ENCODE measurements at regions not wholly inside any gene's neighbourhood (a gene's known extent, or its start where the extent isn't known, plus 50 kb on each side); places are given as distances from the start of the nearest gene placed in this dataset.

DNA sequence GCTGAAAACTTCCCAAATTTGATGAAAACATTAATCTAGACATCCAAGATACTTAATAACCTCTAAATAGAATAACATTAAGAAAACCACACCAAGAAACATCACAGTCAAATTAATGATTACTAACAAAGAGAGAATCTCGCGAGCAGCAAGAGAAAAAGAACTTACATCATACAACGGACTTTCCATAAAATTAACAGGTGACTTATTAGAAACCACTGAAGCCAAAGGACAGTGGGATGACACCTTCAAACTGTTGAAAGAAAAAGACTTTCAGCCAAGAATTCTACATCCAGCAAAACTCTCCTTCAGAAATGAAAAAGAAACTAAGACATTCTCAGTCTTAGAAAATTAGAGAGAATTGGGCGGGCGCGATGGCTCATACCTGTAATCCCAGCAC lies 232.0 kb downstream of the SNCA start:
- in situ Hi-C loops (cut with MboI; ENCODE audit: low sequenced_read_pairs): no loop called here

DNA sequence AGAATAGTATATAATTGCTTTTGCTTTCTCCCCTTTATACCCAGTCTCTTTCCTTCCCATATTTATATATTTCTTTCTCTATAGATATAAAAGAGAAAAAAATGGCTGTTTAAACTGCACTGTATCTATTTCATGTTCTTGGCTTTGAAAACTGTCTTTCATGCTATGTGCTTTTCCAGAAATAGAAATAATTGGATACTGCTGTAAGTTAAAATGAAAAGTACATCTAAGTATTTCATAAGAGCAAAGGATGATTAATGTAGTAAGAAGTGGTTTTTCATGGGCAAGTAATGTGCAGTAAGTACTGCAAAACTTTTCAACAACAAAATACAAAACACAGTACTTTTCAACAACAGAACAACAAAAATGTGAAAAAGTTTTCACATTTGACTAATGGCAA lies 237.9 kb downstream of the SNCA start:
- in situ Hi-C loops (cut with MboI; ENCODE audit: low sequenced_read_pairs): no loop called here

DNA sequence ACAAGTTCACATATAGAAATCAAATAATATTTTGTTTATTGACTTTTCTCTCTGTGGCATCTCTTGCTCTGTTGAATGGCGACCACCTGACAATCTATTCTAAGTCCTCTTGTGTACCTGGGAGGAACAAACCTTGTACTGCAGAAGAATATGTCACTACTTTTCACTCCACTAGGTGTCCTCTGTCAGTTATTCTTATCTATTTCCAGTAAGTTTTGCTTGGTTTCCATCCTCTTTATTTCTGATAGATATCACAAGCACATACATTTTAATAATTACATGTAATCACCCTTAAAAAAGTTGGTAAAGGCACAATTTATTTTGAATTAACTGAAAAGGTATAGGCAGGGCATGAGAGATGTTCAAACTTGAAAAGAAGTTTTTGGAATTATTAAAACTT lies 238.4 kb downstream of the SNCA start:
- in situ Hi-C loops (cut with MboI; ENCODE audit: low sequenced_read_pairs): no loop called here

DNA sequence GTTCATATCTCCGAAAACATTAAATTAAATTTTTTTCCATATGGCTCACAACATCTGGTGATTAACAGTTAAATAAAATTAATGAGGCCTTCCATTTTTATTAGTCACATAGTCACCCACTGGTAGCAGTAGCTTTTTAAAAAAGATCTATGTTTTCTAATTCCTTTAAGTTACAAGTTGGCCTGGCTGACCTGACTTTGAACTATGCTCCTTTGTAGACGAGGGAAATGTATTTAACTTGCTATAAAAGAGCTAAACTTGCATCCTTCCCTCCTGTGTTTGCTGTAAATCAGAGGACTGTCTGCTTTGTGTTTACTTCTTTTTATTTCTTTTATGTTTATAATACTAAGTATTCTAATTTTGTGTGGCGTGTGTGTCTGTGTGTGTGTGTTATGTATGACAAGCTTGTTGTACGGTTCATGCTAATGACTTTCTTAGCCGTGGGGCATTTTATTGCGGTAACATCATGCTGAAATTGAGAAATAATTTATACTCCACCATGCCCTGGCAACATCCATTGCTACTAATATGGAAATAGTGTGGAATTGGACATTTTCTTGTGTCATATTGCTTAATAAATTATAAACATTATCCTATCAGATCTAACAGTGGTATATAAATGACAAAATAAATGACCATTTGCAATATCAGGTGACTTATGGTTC lies 241.7 kb downstream of the SNCA start:
- in situ Hi-C loops (cut with MboI; ENCODE audit: low sequenced_read_pairs): no loop called here

DNA sequence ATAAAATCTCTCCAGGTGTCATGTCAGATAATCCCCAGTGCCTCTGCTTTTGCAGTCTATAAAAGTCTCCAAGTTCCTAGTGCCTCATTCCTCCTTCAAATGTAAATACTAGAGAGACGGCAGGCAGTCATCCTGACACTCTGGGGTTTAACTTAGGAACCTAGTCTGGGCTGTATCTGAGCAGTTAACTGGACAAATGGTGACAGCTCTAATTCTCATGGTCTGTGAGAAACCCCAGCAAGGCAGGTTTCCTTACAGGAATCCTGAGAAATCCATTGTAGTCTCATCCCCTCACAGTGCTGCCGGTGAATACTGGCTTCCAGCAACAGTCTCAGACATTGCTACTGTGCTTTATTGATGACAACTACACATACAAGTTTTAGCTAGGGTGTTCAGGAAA lies 246.8 kb downstream of the SNCA start:
- in situ Hi-C loops (cut with MboI; ENCODE audit: low sequenced_read_pairs): no loop called here

DNA sequence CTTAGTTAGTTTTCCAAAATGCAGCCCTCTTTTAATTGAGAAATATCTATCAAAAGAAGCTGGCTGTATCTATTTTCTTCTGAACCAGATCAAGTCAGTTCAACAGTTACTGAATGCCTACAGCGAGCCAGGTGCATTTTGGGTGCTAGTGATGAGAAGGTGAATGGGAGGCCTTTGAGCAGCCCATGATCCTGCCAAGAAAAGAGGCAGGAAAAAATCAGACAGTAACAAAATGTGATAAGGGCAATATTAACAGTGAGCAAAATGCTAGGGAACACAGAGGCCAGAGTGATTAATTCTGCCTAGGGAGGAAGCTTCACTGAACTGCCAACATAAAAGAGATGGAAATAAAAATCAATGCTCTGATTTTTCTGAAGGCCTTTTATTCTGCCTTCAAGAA lies 248.5 kb downstream of the SNCA start:
- in situ Hi-C loops (cut with MboI; ENCODE audit: low sequenced_read_pairs): no loop called here

DNA sequence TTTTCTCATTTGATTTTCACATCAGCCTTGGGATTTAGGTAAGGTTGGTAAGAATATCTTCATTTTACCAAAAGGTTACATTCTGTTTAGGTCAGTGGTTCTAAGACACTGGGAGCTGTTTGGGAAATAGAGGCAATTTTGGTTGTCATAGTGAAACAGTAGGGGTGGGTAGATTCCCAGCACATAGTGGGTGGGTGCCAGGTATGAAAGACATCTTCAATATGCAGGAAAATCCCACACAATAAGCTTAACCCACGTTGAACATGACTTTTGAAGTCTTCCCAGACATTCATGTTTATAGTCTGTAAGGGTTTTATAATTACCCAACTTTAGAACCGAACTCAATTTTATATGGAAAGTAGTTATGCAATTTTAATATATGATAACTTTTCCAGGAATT lies 249.6 kb downstream of the SNCA start:
- in situ Hi-C loops (cut with MboI; ENCODE audit: low sequenced_read_pairs): no loop called here

DNA sequence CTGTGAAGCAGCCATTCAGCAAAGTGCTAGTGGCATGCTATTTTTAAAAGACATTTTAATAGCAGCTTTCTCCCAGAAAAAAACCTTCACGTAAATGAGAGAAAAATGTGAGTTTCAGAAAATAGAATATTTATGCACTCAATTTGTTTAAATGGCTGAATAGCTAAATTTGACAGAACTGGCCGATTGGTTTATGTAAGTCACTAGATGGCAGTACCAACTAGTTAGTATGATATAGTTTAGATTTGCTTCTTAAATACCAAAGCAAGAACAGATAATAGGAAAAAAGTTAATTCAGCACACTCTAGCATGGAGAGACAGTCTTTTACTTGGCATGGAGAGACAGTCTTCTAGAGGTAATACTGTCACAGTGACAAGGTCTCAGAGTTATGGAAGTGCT lies 250.1 kb downstream of the SNCA start:
- in situ Hi-C loops (cut with MboI; ENCODE audit: low sequenced_read_pairs): no loop called here

DNA sequence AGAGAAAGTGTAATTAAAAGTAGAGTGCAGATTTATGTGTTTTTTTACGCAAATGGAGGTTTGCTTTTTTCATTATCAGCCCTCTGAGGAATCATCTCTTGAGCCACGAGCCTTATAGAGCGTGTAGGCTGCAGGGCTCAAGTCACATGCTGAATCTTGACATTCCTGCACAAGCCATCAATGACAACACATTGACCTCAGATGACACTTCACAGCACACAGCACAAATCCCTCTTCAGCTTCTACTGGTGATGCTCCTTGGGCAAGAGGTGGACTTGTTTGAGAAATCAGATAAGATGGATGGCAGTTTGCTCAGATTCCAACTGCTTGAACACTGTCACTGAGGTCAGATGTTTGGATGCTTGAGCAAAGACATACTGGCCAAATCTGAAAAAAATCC lies 250.6 kb downstream of the SNCA start:
- in situ Hi-C loops (cut with MboI; ENCODE audit: low sequenced_read_pairs): no loop called here

DNA sequence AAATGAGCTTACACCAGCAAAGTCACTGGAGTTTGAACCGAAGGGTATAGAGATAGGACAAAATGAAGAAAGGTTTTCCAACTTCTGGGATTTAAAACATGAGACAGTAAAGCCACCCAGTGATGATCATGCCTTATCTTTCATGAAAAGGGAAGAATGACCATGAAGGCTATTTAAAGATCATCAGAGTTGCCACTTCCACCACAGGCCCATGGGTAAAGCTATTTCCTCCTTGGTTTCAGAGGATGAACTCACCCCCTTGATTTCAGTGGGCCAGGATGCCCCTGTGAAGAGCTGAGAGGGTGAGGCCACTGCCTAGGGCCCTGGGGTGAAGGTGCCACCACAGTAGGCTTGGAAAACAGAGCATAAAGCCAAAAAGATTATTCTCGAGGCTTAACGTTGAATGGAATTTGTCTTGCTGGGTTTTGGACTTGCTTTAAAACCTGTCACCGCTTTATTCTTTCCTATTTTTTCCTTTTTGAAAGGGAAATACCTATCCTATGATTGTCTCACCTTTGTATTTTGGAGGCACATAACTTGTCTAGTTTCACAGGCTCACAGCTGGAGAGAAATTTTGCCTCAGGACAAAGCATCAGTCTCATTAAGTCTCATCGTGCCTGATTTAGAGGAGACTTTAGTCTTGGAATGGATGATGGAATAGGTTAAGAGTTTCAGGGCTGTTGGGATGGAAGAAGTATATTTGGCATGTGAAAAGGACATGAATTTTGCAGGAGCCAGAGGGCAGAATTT lies 254.0 kb downstream of the SNCA start:
- in situ Hi-C loops (cut with MboI; ENCODE audit: low sequenced_read_pairs): no loop called here

DNA sequence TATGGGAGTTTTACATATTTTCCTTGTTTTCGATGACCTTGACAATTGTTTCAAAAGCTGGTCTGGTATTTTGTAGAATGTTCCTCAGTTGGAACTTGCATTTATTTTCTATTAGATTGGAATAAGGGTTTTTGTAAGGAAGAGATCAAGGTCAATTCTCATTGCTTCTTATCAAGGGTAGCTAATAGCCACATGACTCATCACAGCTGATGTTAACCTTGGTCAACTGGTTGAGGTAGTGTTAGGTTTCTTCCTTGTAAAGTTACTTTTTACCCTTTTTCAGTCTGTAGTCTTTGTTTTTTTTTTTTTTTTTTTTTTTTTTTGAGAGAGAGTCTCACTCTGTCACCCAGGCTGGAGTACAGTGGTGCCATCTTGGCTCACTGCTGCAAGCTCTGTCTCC lies 257.2 kb downstream of the SNCA start:
- in situ Hi-C loops (cut with MboI; ENCODE audit: low sequenced_read_pairs): no loop called here

DNA sequence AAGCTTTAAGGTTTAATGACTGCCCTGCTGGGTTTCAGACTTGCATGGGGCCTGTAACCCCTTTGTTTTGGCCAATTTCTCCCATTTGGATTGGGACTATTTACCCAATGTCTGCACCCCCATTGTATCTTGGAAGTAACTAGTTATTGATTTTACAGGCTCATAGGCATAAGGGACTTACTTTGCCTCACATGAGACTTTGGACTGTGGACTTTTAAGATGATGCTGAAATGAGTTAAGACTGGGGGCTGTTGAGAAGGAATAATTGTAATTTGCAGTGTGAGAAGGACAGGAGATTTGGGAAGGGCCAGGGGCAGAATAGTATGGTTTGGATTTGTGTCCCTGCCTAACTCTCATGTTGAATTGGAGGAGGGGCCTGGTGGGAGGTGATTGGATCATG lies 260.7 kb downstream of the SNCA start:
- in situ Hi-C loops (cut with MboI; ENCODE audit: low sequenced_read_pairs): no loop called here

DNA sequence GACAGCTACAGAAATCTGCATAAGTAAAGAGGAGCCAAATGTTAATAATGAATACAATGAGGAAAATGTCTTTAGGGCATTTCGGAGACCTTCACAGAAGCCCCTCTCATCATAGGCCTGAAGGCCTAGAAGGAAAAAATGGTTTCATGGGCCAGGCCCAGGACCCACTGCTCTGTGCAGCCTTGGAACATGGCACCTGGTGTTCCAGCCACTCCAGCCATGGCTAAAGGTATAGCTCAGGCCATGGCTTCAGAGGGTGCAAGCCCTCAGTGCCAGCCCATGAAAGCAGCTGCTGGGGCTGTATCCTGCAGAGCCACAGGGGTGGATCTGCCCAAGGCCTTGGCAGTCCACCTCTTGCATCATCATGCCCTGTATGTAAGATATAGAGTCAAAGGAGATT lies 261.1 kb downstream of the SNCA start:
- in situ Hi-C loops (cut with MboI; ENCODE audit: low sequenced_read_pairs): no loop called here

DNA sequence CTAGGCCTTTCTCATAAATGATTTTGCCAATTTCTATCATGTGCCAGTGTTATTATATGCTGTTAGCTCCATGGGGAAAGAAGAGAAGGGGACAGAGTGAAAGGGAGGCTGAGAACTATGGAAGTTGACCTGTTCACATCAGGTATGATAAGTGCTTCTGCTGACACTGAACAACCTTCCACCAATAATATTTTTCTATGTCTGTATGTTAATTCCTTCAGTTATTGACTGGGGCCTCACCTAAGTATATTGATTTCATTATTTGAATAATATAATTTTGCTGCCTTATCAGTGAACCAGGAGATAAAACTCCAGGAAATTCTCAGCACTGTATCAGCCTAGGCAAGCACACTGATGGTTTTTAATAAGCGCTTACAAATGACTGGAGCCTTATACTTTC lies 262.8 kb downstream of the SNCA start:
- in situ Hi-C loops (cut with MboI; ENCODE audit: low sequenced_read_pairs): no loop called here

DNA sequence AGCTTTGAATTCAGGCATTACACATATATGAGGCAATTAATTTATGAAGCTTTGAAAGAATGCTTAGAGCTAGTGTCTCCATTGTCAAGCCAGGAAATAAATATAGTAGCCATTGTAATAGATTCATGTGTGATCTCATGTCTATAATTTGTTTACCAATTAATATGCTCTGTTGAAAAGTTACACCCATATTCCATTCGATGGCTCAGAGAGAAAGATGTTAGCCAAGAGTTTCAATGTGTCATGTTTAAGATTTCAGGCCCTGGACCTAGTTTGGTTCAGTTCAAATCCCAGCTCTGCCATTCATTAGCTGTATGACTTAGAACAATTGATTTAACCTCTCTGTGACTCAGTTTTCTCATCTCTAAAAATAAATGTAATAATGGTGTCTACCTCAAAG lies 263.3 kb downstream of the SNCA start:
- in situ Hi-C loops (cut with MboI; ENCODE audit: low sequenced_read_pairs): no loop called here

DNA sequence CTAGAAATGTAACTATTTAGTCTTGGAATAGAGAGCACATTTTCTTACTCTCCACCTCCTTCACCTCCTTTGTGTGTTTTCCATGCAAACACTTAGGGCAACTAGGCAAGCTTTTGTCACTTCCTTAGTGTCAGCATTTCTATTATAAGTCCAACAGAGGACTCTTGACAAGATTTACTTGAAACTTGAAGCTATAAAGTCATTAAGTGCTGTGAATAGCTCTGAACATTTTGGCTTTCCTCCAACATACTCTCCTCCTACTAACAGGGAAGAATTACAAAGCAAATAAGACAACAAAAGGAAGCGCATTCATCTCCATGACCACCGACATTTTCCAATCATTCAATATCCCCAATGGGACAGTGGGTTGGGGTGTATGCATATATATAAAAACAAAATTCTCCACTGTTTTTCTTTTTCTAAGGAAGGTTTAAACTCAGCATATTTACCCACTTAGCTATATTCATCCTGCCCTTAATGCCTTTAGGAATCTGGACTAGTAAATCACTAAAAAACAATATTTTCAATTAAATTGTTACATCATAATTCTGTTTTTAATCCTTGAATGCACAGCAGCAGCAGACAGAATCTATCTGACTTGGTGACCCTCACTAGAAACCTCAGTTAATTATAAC lies 264.6 kb downstream of the SNCA start:
- in situ Hi-C loops (cut with MboI; ENCODE audit: low sequenced_read_pairs): no loop called here

DNA sequence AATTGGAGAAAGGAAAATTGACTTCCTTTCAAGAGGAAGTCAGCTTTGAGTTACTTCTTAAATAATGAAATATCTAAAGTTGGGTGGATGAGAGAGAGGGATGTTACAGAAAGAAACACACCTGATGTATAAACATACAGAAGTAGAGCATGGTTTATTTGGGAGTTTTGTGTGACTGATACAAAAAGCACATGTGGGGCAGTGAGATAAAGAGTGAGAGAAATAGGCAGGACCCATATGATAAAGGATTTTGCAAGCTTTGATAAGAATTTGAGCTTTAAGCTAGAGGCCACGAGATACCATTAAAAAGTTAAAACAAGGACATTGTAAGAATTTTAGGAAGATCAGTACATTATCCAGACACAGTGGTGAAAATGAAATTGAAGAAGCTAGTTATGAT lies 263.3 kb upstream of the GPRIN3 start:
- in situ Hi-C loops (cut with MboI; ENCODE audit: low sequenced_read_pairs): no loop called here

DNA sequence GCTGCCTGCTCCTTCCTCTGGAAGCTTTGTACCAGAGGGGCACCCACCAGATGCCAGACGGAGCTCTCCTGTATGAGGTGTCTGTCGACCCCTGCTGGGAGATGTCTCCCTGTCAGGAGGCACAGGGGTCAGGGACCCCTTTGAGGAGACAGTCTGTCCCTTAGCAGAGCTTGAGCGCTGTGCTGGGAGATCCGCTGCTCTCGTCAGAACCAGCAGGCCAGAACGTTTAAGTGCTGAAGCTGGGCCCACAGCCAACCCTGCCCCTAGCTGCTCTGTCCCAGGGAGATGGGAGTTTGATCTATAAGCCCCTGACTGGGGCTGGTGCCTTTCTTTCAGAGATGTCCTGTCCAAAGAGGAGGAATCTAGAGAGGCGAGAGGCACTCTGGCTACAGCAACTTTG lies 260.3 kb upstream of the GPRIN3 start:
- in situ Hi-C loops (cut with MboI; ENCODE audit: low sequenced_read_pairs): no loop called here

DNA sequence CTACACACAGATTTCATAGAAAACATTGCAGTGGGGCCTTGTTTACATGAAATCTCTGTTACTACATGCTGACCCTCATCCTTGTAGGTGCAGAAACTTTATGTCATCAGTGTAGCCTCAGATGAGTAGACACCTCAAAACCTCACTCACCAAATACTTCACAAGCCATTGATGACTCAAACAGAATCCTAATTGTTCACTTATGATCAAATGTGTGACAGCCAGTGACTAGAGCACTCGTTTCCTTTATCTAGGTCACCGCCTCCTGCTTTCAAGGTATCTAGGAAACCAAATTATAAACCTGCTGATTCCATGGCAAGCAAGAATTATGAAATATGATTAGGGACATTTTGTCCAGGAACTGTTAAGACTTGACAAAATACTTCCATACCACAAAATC lies 255.8 kb upstream of the GPRIN3 start:
- in situ Hi-C loops (cut with MboI; ENCODE audit: low sequenced_read_pairs): no loop called here

DNA sequence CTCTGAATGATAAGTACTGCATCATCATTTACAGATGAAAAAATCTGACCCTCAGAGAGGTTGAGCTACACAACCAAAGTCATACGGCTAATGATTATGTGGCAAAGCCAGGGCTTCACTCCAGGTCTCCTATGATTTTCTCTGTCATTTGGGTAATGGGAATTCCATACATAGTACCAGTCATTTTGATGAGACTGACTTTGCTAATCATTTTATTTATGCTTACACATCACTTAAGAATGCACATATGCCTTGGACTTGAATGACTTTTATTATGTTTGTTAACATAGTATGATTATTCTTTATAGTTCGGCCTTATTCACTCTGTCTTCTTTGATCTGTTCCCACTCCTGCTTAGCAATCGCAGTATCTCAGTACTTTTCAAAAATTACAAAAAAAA lies 255.1 kb upstream of the GPRIN3 start:
- in situ Hi-C loops (cut with MboI; ENCODE audit: low sequenced_read_pairs): no loop called here

DNA sequence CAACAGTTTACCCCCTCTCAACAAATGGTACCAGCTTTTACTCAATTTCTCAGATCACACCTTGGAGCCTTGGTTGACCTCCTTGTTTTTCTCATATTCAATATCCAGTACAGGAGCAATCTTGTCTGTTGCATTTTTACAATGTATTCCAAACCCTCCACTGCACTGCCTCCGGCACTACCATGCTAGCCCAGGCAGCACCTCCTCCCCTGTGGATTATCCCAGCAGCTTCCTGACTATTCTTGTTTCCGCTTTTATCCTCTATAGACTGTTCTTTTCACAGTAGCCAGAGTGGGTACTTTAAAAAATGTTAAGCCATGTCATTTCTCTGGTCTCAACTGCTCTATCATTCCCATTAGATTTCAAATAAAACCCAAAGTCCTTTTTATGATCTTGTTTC lies 253.4 kb upstream of the GPRIN3 start:
- in situ Hi-C loops (cut with MboI; ENCODE audit: low sequenced_read_pairs): no loop called here

DNA sequence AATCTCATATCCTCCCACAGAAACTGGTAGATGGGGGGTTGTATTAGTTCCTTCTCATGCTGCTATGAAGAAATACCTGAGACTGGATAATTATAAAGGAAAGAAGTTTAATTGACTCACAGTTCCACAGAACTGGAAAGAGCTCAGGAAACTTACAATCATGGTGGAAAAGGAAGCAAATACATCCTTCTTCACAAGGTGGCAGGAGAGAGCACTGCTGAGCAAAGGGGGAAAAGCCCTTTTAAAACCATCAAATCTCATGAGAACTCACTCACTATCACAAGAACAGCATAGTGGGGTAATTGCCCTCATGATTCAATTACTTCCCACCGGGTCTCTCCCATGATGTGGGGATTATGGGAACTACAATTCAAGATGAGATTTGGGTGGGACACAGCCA lies 250.5 kb upstream of the GPRIN3 start:
- in situ Hi-C loops (cut with MboI; ENCODE audit: low sequenced_read_pairs): no loop called here
